ENCODE measurements at regions not wholly inside any gene's neighbourhood (a gene's known extent, or its start where the extent isn't known, plus 50 kb on each side); places are given as distances from the start of the nearest gene placed in this dataset.
"Not testable (repeated sequence)": the region's sequence is repeated elsewhere in the genome, so short reads cannot be mapped to it uniquely, and the experiment has no call there.

GRCh38 chr17:36690190-36690589 lies 88.8 kb downstream of the MRM1 start:
- Histone ChIP-seq H3K14ac (ENCODE audit: low read length in 2 of 2) (no peak overlapping the region), H3K23ac (ENCODE audit: low read length in 2 of 2) (no peak overlapping the region), H2BK12ac (ENCODE audit: low read length in 2 of 2) (no peak overlapping the region), H2BK15ac (ENCODE audit: low read depth, poor library complexity, severe bottlenecking) (no peak overlapping the region), H3K79me1 (replicated peaks; ENCODE audit: low read length, poor library complexity, severe bottlenecking) (no peaks in the 10 kb centered on the region), H3K4ac (ENCODE audit: low read depth in 1 of 2, low read length in 2 of 2) (no peak overlapping the region), H2AK5ac (ENCODE audit: low read length, severe bottlenecking) (no peak overlapping the region), H3K4me2 (ENCODE audit: low read length, poor library complexity, severe bottlenecking) (no peak overlapping the region), H3K27ac (ENCODE audit: low read length, poor library complexity, severe bottlenecking) (no peak overlapping the region), H3K9ac (ENCODE audit: low read length) (no peak overlapping the region), H4K8ac (ENCODE audit: low read length) (no peak overlapping the region), H2AFZ (ENCODE audit: low read depth, low read length) (no peak overlapping the region), H2BK120ac (ENCODE audit: low read depth, low read length) (no peak overlapping the region), H4K91ac (ENCODE audit: low read length) (no peak overlapping the region), H3K9me3 (ENCODE audit: control insufficient read depth, low read length) (no peaks in the 10 kb centered on the region), H3K4me3 (ENCODE audit: insufficient read depth in 1 of 2, low read depth in 1 of 2, low read length in 2 of 2) (no peak overlapping the region), H3K27me3 (ENCODE audit: control insufficient read depth in 1 of 2, insufficient read depth in 1 of 2, low read length in 2 of 2) (peaks cover 55 to 85% of the 10 kb centered on the region in 2 experiments), H3K18ac (ENCODE audit: low read depth in 1 of 2, low read length in 2 of 2) (no peak overlapping the region), H3K36me3 (ENCODE audit: control insufficient read depth in 1 of 2, insufficient read depth in 2 of 2, low read depth in 1 of 2, low read length in 2 of 2) (no peaks in the 10 kb centered on the region), H2BK5ac (ENCODE audit: low read depth, low read length, poor library complexity, severe bottlenecking) (no peak overlapping the region), H3K4me1 (ENCODE audit: control insufficient read depth, insufficient read depth, low read depth, low read length) (no peaks in the 10 kb centered on the region)
- DNase-seq, result no peak
- WGBS, result 88% methylated on average over 4 of the region's 4 CpGs

GRCh38 chr17:36691606-36692005 lies 90.2 kb downstream of the MRM1 start:
- H3K27me3 ChIP-seq (ENCODE audit: control insufficient read depth in 1 of 2, insufficient read depth in 1 of 2, low read length in 2 of 2), result peaks cover 51 to 79% of the 10 kb centered on the region in 2 experiments
- H3K9me3 ChIP-seq (ENCODE audit: control insufficient read depth, low read length), result no peaks in the 10 kb centered on the region
- DNase-seq, result no peak
- no peak overlapping the region for H4K91ac ChIP-seq (ENCODE audit: low read length)
- H3K36me3 ChIP-seq (ENCODE audit: control insufficient read depth in 1 of 2, insufficient read depth in 2 of 2, low read depth in 1 of 2, low read length in 2 of 2), result no peaks in the 10 kb centered on the region
- no peak overlapping the region for H3K18ac ChIP-seq (ENCODE audit: low read depth in 1 of 2, low read length in 2 of 2)
- H3K4me2 ChIP-seq (ENCODE audit: low read length, poor library complexity, severe bottlenecking), result no peak overlapping the region
- no peak overlapping the region for H3K14ac ChIP-seq (ENCODE audit: low read length in 2 of 2)
- H2BK120ac ChIP-seq (ENCODE audit: low read depth, low read length), result no peak overlapping the region
- H2BK12ac ChIP-seq (ENCODE audit: low read length in 2 of 2), result no peak overlapping the region
- no peak overlapping the region for H4K8ac ChIP-seq (ENCODE audit: low read length)
- H2AFZ ChIP-seq (ENCODE audit: low read depth, low read length), result no peak overlapping the region
- no peak overlapping the region for H2BK15ac ChIP-seq (ENCODE audit: low read depth, poor library complexity, severe bottlenecking)
- no peaks in the 10 kb centered on the region for H3K4me1 ChIP-seq (ENCODE audit: control insufficient read depth, insufficient read depth, low read depth, low read length)
- no peak overlapping the region for H2AK5ac ChIP-seq (ENCODE audit: low read length, severe bottlenecking)
- no peak overlapping the region for H3K4ac ChIP-seq (ENCODE audit: low read depth in 1 of 2, low read length in 2 of 2)
- no peaks in the 10 kb centered on the region for H3K79me1 ChIP-seq (replicated peaks; ENCODE audit: low read length, poor library complexity, severe bottlenecking)
- H2BK5ac ChIP-seq (ENCODE audit: low read depth, low read length, poor library complexity, severe bottlenecking), result no peak overlapping the region
- no peak overlapping the region for H3K27ac ChIP-seq (ENCODE audit: low read length, poor library complexity, severe bottlenecking)
- H3K9ac ChIP-seq (ENCODE audit: low read length), result no peak overlapping the region
- H3K23ac ChIP-seq (ENCODE audit: low read length in 2 of 2), result no peak overlapping the region
- WGBS, result 58% methylated on average over 3 of the region's 3 CpGs
- H3K4me3 ChIP-seq (ENCODE audit: insufficient read depth in 1 of 2, low read depth in 1 of 2, low read length in 2 of 2), result no peak overlapping the region

- H2AFZ ChIP-seq (ENCODE audit: low read depth, low read length), result no peak overlapping the region
- H3K4me3 ChIP-seq (ENCODE audit: insufficient read depth in 1 of 2, low read depth in 1 of 2, low read length in 2 of 2), result no peak overlapping the region
- no peak overlapping the region for H4K8ac ChIP-seq (ENCODE audit: low read length)
- WGBS, result 49% methylated on average over 3 of the region's 3 CpGs
- H2AK5ac ChIP-seq (ENCODE audit: low read length, severe bottlenecking), result no peak overlapping the region
- no peak overlapping the region for H3K14ac ChIP-seq (ENCODE audit: low read length in 2 of 2)
- no peak overlapping the region for H3K18ac ChIP-seq (ENCODE audit: low read depth in 1 of 2, low read length in 2 of 2)
- H3K27ac ChIP-seq (ENCODE audit: low read length, poor library complexity, severe bottlenecking), result no peak overlapping the region
- H3K27me3 ChIP-seq (ENCODE audit: control insufficient read depth in 1 of 2, insufficient read depth in 1 of 2, low read length in 2 of 2), result peaks cover 43 to 78% of the 10 kb centered on the region in 2 experiments
- no peak overlapping the region for H2BK12ac ChIP-seq (ENCODE audit: low read length in 2 of 2)
- H3K9me3 ChIP-seq (ENCODE audit: control insufficient read depth, low read length), result no peaks in the 10 kb centered on the region
- H3K4me1 ChIP-seq (ENCODE audit: control insufficient read depth, insufficient read depth, low read depth, low read length), result no peaks in the 10 kb centered on the region
- H3K79me1 ChIP-seq (replicated peaks; ENCODE audit: low read length, poor library complexity, severe bottlenecking), result no peaks in the 10 kb centered on the region
- no peak overlapping the region for H3K4ac ChIP-seq (ENCODE audit: low read depth in 1 of 2, low read length in 2 of 2)
- no peak overlapping the region for H3K4me2 ChIP-seq (ENCODE audit: low read length, poor library complexity, severe bottlenecking)
- no peak overlapping the region for H4K91ac ChIP-seq (ENCODE audit: low read length)
- H2BK120ac ChIP-seq (ENCODE audit: low read depth, low read length), result no peak overlapping the region
- no peaks in the 10 kb centered on the region for H3K36me3 ChIP-seq (ENCODE audit: control insufficient read depth in 1 of 2, insufficient read depth in 2 of 2, low read depth in 1 of 2, low read length in 2 of 2)
- H2BK15ac ChIP-seq (ENCODE audit: low read depth, poor library complexity, severe bottlenecking), result no peak overlapping the region
- no peak overlapping the region for H3K23ac ChIP-seq (ENCODE audit: low read length in 2 of 2)
- H3K9ac ChIP-seq (ENCODE audit: low read length), result no peak overlapping the region
- no peak overlapping the region for H2BK5ac ChIP-seq (ENCODE audit: low read depth, low read length, poor library complexity, severe bottlenecking)
- no peak for DNase-seq
Observed at GRCh38 chr17:36695082-36695481, 93.7 kb downstream of the MRM1 start.

GRCh38 chr17:36695710-36696109 lies 94.3 kb downstream of the MRM1 start:
- H3K36me3 ChIP-seq (ENCODE audit: control insufficient read depth in 1 of 2, insufficient read depth in 2 of 2, low read depth in 1 of 2, low read length in 2 of 2); H3K9ac ChIP-seq (ENCODE audit: low read length); H3K4me1 ChIP-seq (ENCODE audit: control insufficient read depth, insufficient read depth, low read depth, low read length); H2AK5ac ChIP-seq (ENCODE audit: low read length, severe bottlenecking); DNase-seq; H2BK15ac ChIP-seq (ENCODE audit: low read depth, poor library complexity, severe bottlenecking); H3K14ac ChIP-seq (ENCODE audit: low read length in 2 of 2); H3K18ac ChIP-seq (ENCODE audit: low read depth in 1 of 2, low read length in 2 of 2); H4K91ac ChIP-seq (ENCODE audit: low read length); H3K79me1 ChIP-seq (replicated peaks; ENCODE audit: low read length, poor library complexity, severe bottlenecking); H3K4me2 ChIP-seq (ENCODE audit: low read length, poor library complexity, severe bottlenecking); H3K27ac ChIP-seq (ENCODE audit: low read length, poor library complexity, severe bottlenecking); H2BK120ac ChIP-seq (ENCODE audit: low read depth, low read length); H4K8ac ChIP-seq (ENCODE audit: low read length); H2BK12ac ChIP-seq (ENCODE audit: low read length in 2 of 2); H2BK5ac ChIP-seq (ENCODE audit: low read depth, low read length, poor library complexity, severe bottlenecking); H3K4me3 ChIP-seq (ENCODE audit: insufficient read depth in 1 of 2, low read depth in 1 of 2, low read length in 2 of 2); H3K9me3 ChIP-seq (ENCODE audit: control insufficient read depth, low read length); H3K23ac ChIP-seq (ENCODE audit: low read length in 2 of 2); H2AFZ ChIP-seq (ENCODE audit: low read depth, low read length); H3K4ac ChIP-seq (ENCODE audit: low read depth in 1 of 2, low read length in 2 of 2): not testable (repeated sequence)
- WGBS, result 93% methylated on average over 4 of the region's 6 CpGs
- peaks cover 41 to 77% of the 10 kb centered on the region in 2 experiments for H3K27me3 ChIP-seq (ENCODE audit: control insufficient read depth in 1 of 2, insufficient read depth in 1 of 2, low read length in 2 of 2)
